ENCODE measurements at regions not wholly inside any gene's neighbourhood (a gene's known extent, or its start where the extent isn't known, plus 50 kb on each side); places are given as distances from the start of the nearest gene placed in this dataset.

- Histone ChIP-seq H3K9me3 (ENCODE audit: insufficient read depth, low read depth, low read length) (no peaks in the 10 kb centered on the region), H3K27ac (ENCODE audit: low read length) (no peak overlapping the region), H3K4me1 (ENCODE audit: insufficient read depth, low read length) (no peaks in the 10 kb centered on the region), H3K27me3 (ENCODE audit: insufficient read depth, low read length) (no peaks in the 10 kb centered on the region), H3K36me3 (ENCODE audit: insufficient read depth, low read depth, low read length) (no peaks in the 10 kb centered on the region), H3K4me3 (ENCODE audit: low read length) (no peak overlapping the region), H3K9ac (ENCODE audit: low read depth, low read length) (no peak overlapping the region)
These were observed 217.9 kb upstream of the RPL38 start for GRCh38 chr17:73985466-73986015.

- no peak overlapping the region for H3K4me3 ChIP-seq (ENCODE audit: low read length)
- no peak overlapping the region for H3K9ac ChIP-seq (ENCODE audit: low read depth, low read length)
- no peaks in the 10 kb centered on the region for H3K9me3 ChIP-seq (ENCODE audit: insufficient read depth, low read depth, low read length)
- no peaks in the 10 kb centered on the region for H3K36me3 ChIP-seq (ENCODE audit: insufficient read depth, low read depth, low read length)
- no peaks in the 10 kb centered on the region for H3K27me3 ChIP-seq (ENCODE audit: insufficient read depth, low read length)
- 0 out of 2 replicates have a peak, but pooled peaks cover 4% of the 10 kb centered on the region for H3K4me1 ChIP-seq (ENCODE audit: insufficient read depth, low read length)
- H3K27ac ChIP-seq (ENCODE audit: low read length): no peak overlapping the region
These were observed 216.8 kb upstream of the RPL38 start for GRCh38 chr17:73986641-73987177.

- no peak overlapping the region for H3K4me3 ChIP-seq (ENCODE audit: low read length)
- H3K36me3 ChIP-seq (ENCODE audit: insufficient read depth, low read depth, low read length): no peaks in the 10 kb centered on the region
- H3K9ac ChIP-seq (ENCODE audit: low read depth, low read length): no peak overlapping the region
- no peaks in the 10 kb centered on the region for H3K9me3 ChIP-seq (ENCODE audit: insufficient read depth, low read depth, low read length)
- no peaks in the 10 kb centered on the region for H3K27me3 ChIP-seq (ENCODE audit: insufficient read depth, low read length)
- H3K4me1 ChIP-seq (ENCODE audit: insufficient read depth, low read length): 0 out of 2 replicates have a peak, but pooled peaks cover 4% of the 10 kb centered on the region
- no peak overlapping the region for H3K27ac ChIP-seq (ENCODE audit: low read length)
These were observed 216.1 kb upstream of the RPL38 start for GRCh38 chr17:73987395-73987794.

- H3K27ac ChIP-seq (ENCODE audit: low read length): no peak overlapping the region
- 0 out of 2 replicates have a peak, but pooled peaks cover 4% of the 10 kb centered on the region for H3K4me1 ChIP-seq (ENCODE audit: insufficient read depth, low read length)
- no peaks in the 10 kb centered on the region for H3K27me3 ChIP-seq (ENCODE audit: insufficient read depth, low read length)
- H3K36me3 ChIP-seq (ENCODE audit: insufficient read depth, low read depth, low read length): no peaks in the 10 kb centered on the region
- H3K9me3 ChIP-seq (ENCODE audit: insufficient read depth, low read depth, low read length): no peaks in the 10 kb centered on the region
- no peak overlapping the region for H3K4me3 ChIP-seq (ENCODE audit: low read length)
- H3K9ac ChIP-seq (ENCODE audit: low read depth, low read length): no peak overlapping the region
These were observed 215.5 kb upstream of the RPL38 start for GRCh38 chr17:73987845-73988509.

GRCh38 chr17:73989671-73990070 is 213.8 kb upstream of the RPL38 start:
- H3K4me1 ChIP-seq (ENCODE audit: insufficient read depth, low read length): 0 out of 2 replicates have a peak, but pooled peaks cover 4% of the 10 kb centered on the region
- no peak overlapping the region for H3K4me3 ChIP-seq (ENCODE audit: low read length)
- H3K27ac ChIP-seq (ENCODE audit: low read length): no peak overlapping the region
- H3K9ac ChIP-seq (ENCODE audit: low read depth, low read length): no peak overlapping the region
- H3K9me3 ChIP-seq (ENCODE audit: insufficient read depth, low read depth, low read length): no peaks in the 10 kb centered on the region
- no peaks in the 10 kb centered on the region for H3K27me3 ChIP-seq (ENCODE audit: insufficient read depth, low read length)
- no peaks in the 10 kb centered on the region for H3K36me3 ChIP-seq (ENCODE audit: insufficient read depth, low read depth, low read length)

- no peak overlapping the region for H3K9ac ChIP-seq (ENCODE audit: low read depth, low read length)
- no peak overlapping the region for H3K4me3 ChIP-seq (ENCODE audit: low read length)
- H3K36me3 ChIP-seq (ENCODE audit: insufficient read depth, low read depth, low read length): no peaks in the 10 kb centered on the region
- no peaks in the 10 kb centered on the region for H3K9me3 ChIP-seq (ENCODE audit: insufficient read depth, low read depth, low read length)
- H3K27ac ChIP-seq (ENCODE audit: low read length): no peak overlapping the region
- 0 out of 2 replicates have a peak, but pooled peaks cover 4% of the 10 kb centered on the region for H3K4me1 ChIP-seq (ENCODE audit: insufficient read depth, low read length)
- H3K27me3 ChIP-seq (ENCODE audit: insufficient read depth, low read length): no peaks in the 10 kb centered on the region
These were observed 213.2 kb upstream of the RPL38 start for GRCh38 chr17:73990290-73990689.

- Histone ChIP-seq H3K9ac (ENCODE audit: low read depth, low read length) (no peak overlapping the region), H3K9me3 (ENCODE audit: insufficient read depth, low read depth, low read length) (no peaks in the 10 kb centered on the region), H3K4me3 (ENCODE audit: low read length) (no peak overlapping the region), H3K4me1 (ENCODE audit: insufficient read depth, low read length) (0 out of 2 replicates have a peak, but pooled peaks cover 4% of the 10 kb centered on the region), H3K27ac (ENCODE audit: low read length) (no peak overlapping the region), H3K27me3 (ENCODE audit: insufficient read depth, low read length) (no peaks in the 10 kb centered on the region), H3K36me3 (ENCODE audit: insufficient read depth, low read depth, low read length) (no peaks in the 10 kb centered on the region)
These were observed 212.2 kb upstream of the RPL38 start for GRCh38 chr17:73991260-73991659.

GRCh38 chr17:73994946-73995345 is 208.5 kb upstream of the RPL38 start:
- Histone ChIP-seq H3K4me3 (ENCODE audit: low read length) (no peak overlapping the region), H3K9me3 (ENCODE audit: insufficient read depth, low read depth, low read length) (no peaks in the 10 kb centered on the region), H3K9ac (ENCODE audit: low read depth, low read length) (no peak overlapping the region), H3K27me3 (ENCODE audit: insufficient read depth, low read length) (no peaks in the 10 kb centered on the region), H3K4me1 (ENCODE audit: insufficient read depth, low read length) (peaks cover 8% of the 10 kb centered on the region; the same call in 1 of the 2 replicates), H3K36me3 (ENCODE audit: insufficient read depth, low read depth, low read length) (no peaks in the 10 kb centered on the region), H3K27ac (ENCODE audit: low read length) (no peak overlapping the region)

GRCh38 chr17:73997059-73997458 is 206.4 kb upstream of the RPL38 start:
- no peak overlapping the region for H3K9ac ChIP-seq (ENCODE audit: low read depth, low read length)
- no peaks in the 10 kb centered on the region for H3K9me3 ChIP-seq (ENCODE audit: insufficient read depth, low read depth, low read length)
- no peaks in the 10 kb centered on the region for H3K27me3 ChIP-seq (ENCODE audit: insufficient read depth, low read length)
- H3K4me3 ChIP-seq (ENCODE audit: low read length): no peak overlapping the region
- no peaks in the 10 kb centered on the region for H3K36me3 ChIP-seq (ENCODE audit: insufficient read depth, low read depth, low read length)
- H3K4me1 ChIP-seq (ENCODE audit: insufficient read depth, low read length): peaks cover 4% of the 10 kb centered on the region; the same call in 1 of the 2 replicates
- no peak overlapping the region for H3K27ac ChIP-seq (ENCODE audit: low read length)

GRCh38 chr17:73998249-73998648 is 205.2 kb upstream of the RPL38 start:
- no peak overlapping the region for H3K9ac ChIP-seq (ENCODE audit: low read depth, low read length)
- no peaks in the 10 kb centered on the region for H3K27me3 ChIP-seq (ENCODE audit: insufficient read depth, low read length)
- peaks cover 4% of the 10 kb centered on the region; the same call in 1 of the 2 replicates for H3K4me1 ChIP-seq (ENCODE audit: insufficient read depth, low read length)
- H3K36me3 ChIP-seq (ENCODE audit: insufficient read depth, low read depth, low read length): no peaks in the 10 kb centered on the region
- no peak overlapping the region for H3K4me3 ChIP-seq (ENCODE audit: low read length)
- H3K27ac ChIP-seq (ENCODE audit: low read length): no peak overlapping the region
- no peaks in the 10 kb centered on the region for H3K9me3 ChIP-seq (ENCODE audit: insufficient read depth, low read depth, low read length)

GRCh38 chr17:73998653-73999645 is 204.5 kb upstream of the RPL38 start:
- Histone ChIP-seq H3K4me3 (ENCODE audit: low read length) (no peak overlapping the region), H3K27ac (ENCODE audit: low read length) (no peak overlapping the region), H3K9me3 (ENCODE audit: insufficient read depth, low read depth, low read length) (no peaks in the 10 kb centered on the region), H3K9ac (ENCODE audit: low read depth, low read length) (no peak overlapping the region), H3K4me1 (ENCODE audit: insufficient read depth, low read length) (peaks cover 4% of the 10 kb centered on the region; the same call in 1 of the 2 replicates), H3K27me3 (ENCODE audit: insufficient read depth, low read length) (no peaks in the 10 kb centered on the region), H3K36me3 (ENCODE audit: insufficient read depth, low read depth, low read length) (no peaks in the 10 kb centered on the region)

All from iPS-20b (cell line).